ENCODE measurements at regions not wholly inside any gene's neighbourhood (a gene's known extent, or its start where the extent isn't known, plus 50 kb on each side); places are given as distances from the start of the nearest gene placed in this dataset.

GRCh38 chr16:86320237-86320595 is 190.1 kb upstream of the FOXF1 start:
- Histone ChIP-seq H3K36me3 (no peaks in the 10 kb centered on the region), H3K9me3 (no peaks in the 10 kb centered on the region), H3K27ac (no peak overlapping the region), H3K4me1 (no peaks in the 10 kb centered on the region), H3K27me3 (no peaks in the 10 kb centered on the region), H3K4me3 (no peak overlapping the region)
- 86 to 92% methylated on average over 3 of the region's 3 CpGs for WGBS, 2 donors
- TF ChIP-seq POLR2A (IDR thresholded peaks at IDR 0.05): no peak
- TF ChIP-seq POLR2AphosphoS5 (IDR thresholded peaks at IDR 0.05): no peak
- TF ChIP-seq CTCF (IDR thresholded peaks at IDR 0.05): no peak
- TF ChIP-seq EP300 (IDR thresholded peaks at IDR 0.05): no peak
- intact Hi-C loops (cut with DNase I): no loop called here
- DNase-seq: no peak

- no peaks in the 10 kb centered on the region for H3K4me1 ChIP-seq
- no peak overlapping the region for H3K4me3 ChIP-seq
- no peak overlapping the region for H3K27ac ChIP-seq
- DNase-seq: peak; percentile 39
- intact Hi-C loops (cut with DNase I): no loop called here
- H3K27me3 ChIP-seq: no peaks in the 10 kb centered on the region
- H3K9me3 ChIP-seq: peaks cover 0 to 2% (median 0%) of the 10 kb centered on the region in 4 donors
- H3K36me3 ChIP-seq: no peaks in the 10 kb centered on the region
- no peak for TF ChIP-seq POLR2AphosphoS5 (IDR thresholded peaks at IDR 0.05)
- TF ChIP-seq CTCF (IDR thresholded peaks at IDR 0.05): no peak
- TF ChIP-seq POLR2A (IDR thresholded peaks at IDR 0.05): no peak
- TF ChIP-seq EP300 (IDR thresholded peaks at IDR 0.05): no peak
- 66 to 67% methylated on average over 9 of the region's 9 CpGs for WGBS, 2 donors
Measured at GRCh38 chr16:86321491-86321890, 188.8 kb upstream of the FOXF1 start.

GRCh38 chr16:86322283-86322682 is 188.0 kb upstream of the FOXF1 start:
- Histone ChIP-seq H3K36me3 (no peaks in the 10 kb centered on the region), H3K27ac (no peak overlapping the region), H3K27me3 (no peaks in the 10 kb centered on the region), H3K9me3 (peaks cover 0 to 2% (median 0%) of the 10 kb centered on the region in 4 donors), H3K4me1 (no peaks in the 10 kb centered on the region), H3K4me3 (no peak overlapping the region)
- intact Hi-C loops (cut with DNase I): no loop called here
- WGBS, 2 donors: 17 to 21% methylated on average over 6 of the region's 6 CpGs
- TF ChIP-seq CTCF (IDR thresholded peaks at IDR 0.05) (no peak), EP300 (IDR thresholded peaks at IDR 0.05) (no peak), POLR2A (IDR thresholded peaks at IDR 0.05) (no peak), POLR2AphosphoS5 (IDR thresholded peaks at IDR 0.05) (no peak)
- peak; percentile 43 for DNase-seq

- 55 to 57% methylated on average over 8 of the region's 8 CpGs for WGBS, 2 donors
- no peaks in the 10 kb centered on the region for H3K36me3 ChIP-seq
- TF ChIP-seq CTCF (IDR thresholded peaks at IDR 0.05): no peak
- TF ChIP-seq EP300 (IDR thresholded peaks at IDR 0.05): no peak
- no peak for TF ChIP-seq POLR2AphosphoS5 (IDR thresholded peaks at IDR 0.05)
- no peak for TF ChIP-seq POLR2A (IDR thresholded peaks at IDR 0.05)
- H3K9me3 ChIP-seq: peaks cover 0 to 2% (median 0%) of the 10 kb centered on the region in 4 donors
- no peak overlapping the region for H3K4me3 ChIP-seq
- H3K4me1 ChIP-seq: no peaks in the 10 kb centered on the region
- H3K27me3 ChIP-seq: no peaks in the 10 kb centered on the region
- peak; percentile 59 for DNase-seq
- intact Hi-C loops (cut with DNase I): no loop called here
- no peak overlapping the region for H3K27ac ChIP-seq
Measured at GRCh38 chr16:86322806-86323205, 187.5 kb upstream of the FOXF1 start.

- WGBS, 2 donors: 88 to 90% methylated on average over 18 of the region's 18 CpGs
- DNase-seq: peak; percentile 65
- no peaks in the 10 kb centered on the region for H3K36me3 ChIP-seq
Measured at GRCh38 chr16:86324320-86324719, 186.0 kb upstream of the FOXF1 start.

More at GRCh38 chr16:86324320-86324719, 186.0 kb upstream of the FOXF1 start:
- no peak for TF ChIP-seq POLR2A (IDR thresholded peaks at IDR 0.05)
- TF ChIP-seq CTCF (IDR thresholded peaks at IDR 0.05): no peak
- TF ChIP-seq EP300 (IDR thresholded peaks at IDR 0.05): no peak
- TF ChIP-seq POLR2AphosphoS5 (IDR thresholded peaks at IDR 0.05): no peak
- Histone ChIP-seq H3K9me3 (peaks cover 0 to 2% (median 0%) of the 10 kb centered on the region in 4 donors), H3K4me1 (no peaks in the 10 kb centered on the region), H3K4me3 (no peak overlapping the region), H3K27me3 (no peaks in the 10 kb centered on the region), H3K27ac (no peak overlapping the region)
- intact Hi-C loops (cut with DNase I): no loop called here

Data from sigmoid colon (tissue), 6 donors.